CD1c-positive myeloid dendritic cell (primary cell): ENCODE measurements at regions not wholly inside any gene's neighbourhood (a gene's known extent, or its start where the extent isn't known, plus 50 kb on each side); places are given as distances from the start of the nearest gene placed in this dataset.

Source experiments
- DNase-seq: peaks from one replicate; pipeline ENCODE4 v3.0.0-alpha.2; 2016; ENCODE audit errors: extremely low spot score

GRCh38 chr19:28026636-28027035 lies 1186.3 kb downstream of the UQCRFS1 start:
- no peak for DNase-seq

DNA sequence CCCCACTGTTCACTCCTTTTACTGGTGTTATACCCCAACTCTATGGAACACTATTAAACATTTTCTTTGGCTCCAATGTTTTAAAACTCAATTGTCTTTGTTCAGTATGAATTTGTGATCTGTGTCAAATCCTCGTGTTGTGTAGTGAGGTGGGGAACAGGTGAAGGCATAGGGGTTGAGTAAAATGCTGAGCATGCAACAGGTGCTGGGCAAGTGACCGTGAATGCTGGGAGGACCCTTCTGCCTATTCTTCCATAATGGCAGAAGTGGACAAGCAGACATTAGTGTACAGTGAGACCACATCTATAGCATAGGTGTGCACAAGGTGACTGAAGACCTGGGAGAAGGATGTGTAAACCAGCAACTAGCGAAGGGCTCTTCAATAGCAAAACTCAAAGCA lies 1188.0 kb downstream of the UQCRFS1 start:
- no peak for DNase-seq

DNA sequence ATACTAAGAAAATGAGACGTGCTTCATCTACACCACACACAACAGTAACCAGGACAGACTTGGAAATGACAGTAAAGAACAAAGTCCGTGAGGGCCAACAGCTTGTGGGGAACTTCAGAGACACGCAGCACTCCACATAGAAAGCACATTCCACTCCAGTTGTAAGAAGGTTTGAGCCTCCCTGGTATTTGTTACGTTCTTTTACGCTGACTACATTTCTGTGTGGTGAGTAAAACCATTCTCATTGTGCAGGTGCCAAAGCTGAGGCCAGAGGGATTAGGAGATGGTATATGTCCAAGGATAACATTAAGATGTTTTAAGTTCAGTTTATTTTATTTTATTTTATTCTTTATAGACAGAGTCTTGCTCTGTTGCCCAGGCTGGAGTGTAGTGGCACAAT lies 1189.9 kb downstream of the UQCRFS1 start:
- DNase-seq, result no peak

DNA sequence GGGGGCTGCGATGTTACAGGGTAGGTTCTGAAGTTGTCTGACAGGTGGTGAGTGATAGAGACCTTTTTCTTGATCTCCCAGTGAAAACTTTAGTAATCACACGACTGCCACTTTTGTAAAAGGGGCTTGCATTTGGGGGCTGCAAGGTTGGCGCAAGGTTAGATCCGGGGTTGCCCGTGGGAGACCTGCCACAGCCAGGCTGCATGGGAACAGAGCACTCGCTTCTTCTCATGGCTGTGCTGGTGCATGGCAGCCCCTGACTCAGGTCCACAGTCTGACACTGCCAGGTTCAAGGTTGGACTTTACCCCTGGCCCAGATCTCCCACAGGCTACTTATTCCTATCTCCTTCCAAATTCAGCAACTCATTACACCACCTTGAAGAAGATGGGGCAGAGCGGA lies 1190.4 kb downstream of the UQCRFS1 start:
- no peak for DNase-seq

DNA sequence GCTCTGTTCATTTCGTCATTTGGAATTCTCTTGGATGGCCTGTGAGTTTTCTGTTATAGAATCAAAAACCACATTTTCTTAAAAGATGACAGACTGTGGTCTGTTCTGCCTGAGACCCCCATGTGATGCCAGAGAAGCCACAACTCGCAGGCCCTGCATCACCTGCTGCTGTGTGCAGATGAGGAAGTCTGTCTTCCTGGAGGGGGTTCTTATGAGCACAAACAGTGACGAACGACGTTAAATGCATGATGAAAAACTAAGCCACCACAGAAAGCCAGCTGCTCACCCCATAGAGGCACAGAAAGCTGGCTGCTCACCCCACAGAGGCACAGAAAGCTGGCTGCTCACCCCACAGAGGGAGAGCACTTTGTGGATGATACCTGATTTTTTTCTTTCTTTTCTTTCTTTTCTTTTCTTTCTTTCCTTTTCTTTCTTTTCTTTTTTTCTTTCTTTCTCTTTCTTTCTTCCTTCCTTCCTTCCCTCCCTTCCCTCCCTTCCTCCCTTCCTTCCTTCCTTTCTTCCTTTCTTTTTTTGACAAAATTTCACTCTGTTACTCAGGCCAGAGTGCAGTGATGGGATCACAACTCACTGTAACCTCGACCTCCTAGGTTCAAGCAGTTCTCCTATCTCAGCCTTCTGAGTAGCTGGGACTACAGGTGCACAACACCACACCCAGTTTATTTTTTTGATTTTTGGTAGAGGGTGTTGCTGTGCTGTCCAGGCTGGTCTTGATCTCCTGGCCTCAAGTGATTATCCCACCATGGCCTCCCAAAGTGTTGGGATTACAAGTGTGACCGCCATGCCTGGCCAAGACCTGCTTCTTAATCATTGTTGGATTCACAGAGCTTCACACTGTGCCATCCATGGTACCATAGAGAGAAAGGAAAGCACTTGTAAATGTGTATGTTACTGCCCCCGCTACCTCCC lies 1191.4 kb downstream of the UQCRFS1 start:
- DNase-seq, result no peak

GRCh38 chr19:28020619-28021258 lies 1192.2 kb downstream of the UQCRFS1 start:
- no peak for DNase-seq

DNA sequence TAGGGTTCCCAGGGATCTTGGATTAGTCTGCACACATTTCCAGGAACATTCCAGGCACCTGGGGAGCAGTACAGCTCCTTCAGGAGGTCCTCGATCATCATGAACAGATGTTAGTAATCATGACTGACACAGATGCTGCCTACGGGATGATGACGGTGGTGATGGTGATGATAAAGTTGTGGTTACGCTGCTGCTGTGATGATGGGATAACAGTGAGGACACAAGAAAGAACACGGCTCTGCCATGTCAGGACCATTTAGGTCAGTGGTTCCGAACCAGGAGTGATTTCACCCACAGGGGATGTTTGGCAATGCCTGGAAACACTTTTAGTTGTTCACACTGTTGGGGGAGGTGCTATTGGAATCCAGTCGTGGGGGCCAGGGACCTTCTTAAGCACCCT lies 1193.0 kb downstream of the UQCRFS1 start:
- no peak for DNase-seq

DNA sequence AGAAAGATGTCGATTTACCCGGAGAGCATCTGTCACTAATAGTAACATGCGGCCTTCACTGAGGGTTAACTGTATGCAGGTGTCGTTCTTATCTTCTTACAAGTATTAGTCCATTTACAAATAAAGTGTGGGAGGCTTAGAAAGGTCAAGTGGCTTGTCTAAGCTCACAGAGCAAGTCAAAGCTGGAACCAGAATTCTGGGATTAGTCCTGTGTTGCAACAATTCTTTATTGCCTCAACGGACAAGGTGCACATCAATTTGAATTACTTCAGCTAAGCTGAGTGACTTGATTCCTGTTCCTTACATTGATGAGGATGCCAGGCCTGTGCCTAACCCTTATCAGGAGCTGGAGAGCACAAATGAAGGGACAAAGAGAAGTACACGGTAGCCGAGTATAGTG lies 1193.6 kb downstream of the UQCRFS1 start:
- DNase-seq, result no peak

DNA sequence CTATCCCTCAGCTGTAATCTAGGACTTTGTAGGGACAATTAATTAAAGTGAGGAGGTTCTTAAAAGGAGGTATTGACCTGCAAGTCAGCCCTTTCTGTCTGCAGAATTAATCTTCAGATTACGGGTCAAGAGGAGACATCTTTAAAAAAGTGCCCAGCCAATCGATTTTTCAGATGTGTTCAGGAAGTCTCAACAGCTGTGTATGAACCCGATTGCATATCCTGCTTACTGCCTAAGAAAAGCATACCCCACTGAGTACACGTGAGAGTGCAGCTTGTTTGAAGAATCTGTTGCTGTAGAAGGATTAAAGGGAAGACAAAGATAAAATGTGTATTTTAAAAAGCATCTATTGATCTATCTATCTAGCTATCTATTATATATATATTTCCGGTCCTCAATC lies 1194.5 kb downstream of the UQCRFS1 start:
- DNase-seq, result no peak

DNA sequence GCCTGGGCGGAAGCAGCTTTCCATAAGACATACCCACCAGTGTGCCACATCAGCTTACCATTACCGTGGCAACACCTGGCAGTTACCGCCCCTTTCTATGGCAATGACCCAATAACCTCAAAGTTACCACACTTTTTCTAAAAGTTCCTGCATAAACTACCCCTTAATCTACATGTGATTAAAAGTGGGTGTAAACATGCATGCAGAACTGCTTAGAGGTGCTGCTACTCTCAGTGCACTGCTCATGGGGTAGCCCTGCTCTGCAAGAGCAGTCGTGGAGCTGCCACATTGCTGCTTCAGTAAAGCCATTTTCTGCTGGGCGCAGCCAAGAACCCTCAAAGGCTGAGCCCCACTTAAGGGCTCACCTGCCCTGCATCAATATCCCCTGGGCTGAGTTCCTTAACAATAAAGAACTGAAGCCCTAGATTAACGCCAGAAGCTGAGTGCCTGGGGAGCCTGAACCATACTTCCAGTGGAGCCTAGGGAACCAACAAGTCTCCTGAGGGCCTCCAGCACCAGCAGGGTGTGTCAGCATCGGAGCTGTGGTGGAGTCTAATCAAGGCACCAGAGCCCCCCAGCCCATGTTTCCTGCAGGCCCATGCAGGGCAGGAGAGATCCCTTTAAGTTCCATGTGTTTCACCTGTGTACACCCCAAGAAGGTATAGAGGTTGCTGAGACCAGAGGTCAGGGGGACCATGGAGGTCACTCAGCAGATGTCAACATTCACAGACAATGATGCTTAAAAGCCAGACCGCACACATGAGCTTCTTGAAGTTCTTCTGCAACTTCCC lies 1198.1 kb downstream of the UQCRFS1 start:
- no peak for DNase-seq

GRCh38 chr19:28012361-28012760 lies 1200.6 kb downstream of the UQCRFS1 start:
- DNase-seq, result no peak

- no peak for DNase-seq
Observed at GRCh38 chr19:28010656-28011055, 1202.3 kb downstream of the UQCRFS1 start.

- no peak for DNase-seq
Observed at GRCh38 chr19:28009696-28010095, 1203.3 kb downstream of the UQCRFS1 start.

DNA sequence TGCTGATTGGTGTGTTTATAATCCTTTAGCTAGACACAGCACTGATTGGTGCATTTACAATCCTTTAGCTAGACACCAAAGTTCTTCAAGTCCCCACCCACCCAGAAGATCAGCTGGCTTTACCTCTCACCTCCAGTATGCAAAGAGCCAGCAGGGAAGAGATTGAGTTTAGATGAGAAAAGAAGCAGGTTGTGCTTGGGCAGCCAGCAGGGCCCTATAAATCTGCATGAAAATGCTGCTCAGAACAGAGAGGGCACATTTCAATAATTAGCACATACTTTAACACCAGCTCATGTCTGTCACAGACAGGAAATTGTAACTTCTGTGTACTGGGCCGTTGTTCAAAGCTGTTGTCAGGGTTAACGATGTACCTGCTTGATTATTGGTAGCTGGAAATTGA lies 1204.3 kb downstream of the UQCRFS1 start:
- no peak for DNase-seq

DNA sequence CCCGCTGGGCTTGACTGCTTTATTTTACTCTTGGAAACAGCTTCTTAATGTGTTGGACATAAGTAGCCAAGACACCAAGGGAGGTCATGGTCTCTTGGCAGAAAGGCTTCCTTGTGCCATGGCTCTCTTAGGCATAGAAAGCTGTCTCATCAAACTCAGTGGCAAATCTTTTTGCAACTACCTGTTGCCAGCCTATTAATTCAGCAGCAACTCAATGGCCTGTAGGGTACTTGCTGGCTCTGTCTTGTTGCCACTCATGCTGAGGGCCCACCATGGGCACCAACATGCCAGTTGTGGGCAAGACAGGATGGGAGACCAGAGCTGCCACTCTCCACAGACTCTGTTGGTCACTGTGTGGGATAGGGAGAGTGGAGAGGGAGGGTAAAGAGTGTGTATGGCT lies 1209.4 kb downstream of the UQCRFS1 start:
- DNase-seq, result no peak

DNA sequence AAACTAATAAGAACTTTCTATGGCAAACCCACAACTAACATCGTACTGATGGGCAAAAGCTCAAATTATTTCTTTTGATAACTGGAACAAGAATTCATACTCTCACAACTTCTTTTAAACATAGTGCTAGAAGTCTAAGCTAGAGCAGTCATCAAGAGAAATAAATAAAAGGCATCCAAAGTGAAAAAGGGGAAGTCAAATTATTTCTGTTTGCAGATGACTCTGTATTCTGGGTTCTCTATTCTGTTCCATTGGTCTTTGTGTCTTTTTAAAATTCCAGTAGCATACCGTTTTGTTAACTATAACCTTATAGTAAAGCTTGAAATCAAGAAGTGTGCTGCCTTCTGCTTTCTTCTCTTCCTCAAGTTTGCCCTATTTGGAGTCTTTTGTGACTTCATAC lies 1215.9 kb downstream of the UQCRFS1 start:
- no peak for DNase-seq

- no peak for DNase-seq
Observed at GRCh38 chr19:27993619-27994570, 1219.1 kb downstream of the UQCRFS1 start.

GRCh38 chr19:27986299-27986698 lies 1226.7 kb downstream of the UQCRFS1 start:
- no peak for DNase-seq

DNA sequence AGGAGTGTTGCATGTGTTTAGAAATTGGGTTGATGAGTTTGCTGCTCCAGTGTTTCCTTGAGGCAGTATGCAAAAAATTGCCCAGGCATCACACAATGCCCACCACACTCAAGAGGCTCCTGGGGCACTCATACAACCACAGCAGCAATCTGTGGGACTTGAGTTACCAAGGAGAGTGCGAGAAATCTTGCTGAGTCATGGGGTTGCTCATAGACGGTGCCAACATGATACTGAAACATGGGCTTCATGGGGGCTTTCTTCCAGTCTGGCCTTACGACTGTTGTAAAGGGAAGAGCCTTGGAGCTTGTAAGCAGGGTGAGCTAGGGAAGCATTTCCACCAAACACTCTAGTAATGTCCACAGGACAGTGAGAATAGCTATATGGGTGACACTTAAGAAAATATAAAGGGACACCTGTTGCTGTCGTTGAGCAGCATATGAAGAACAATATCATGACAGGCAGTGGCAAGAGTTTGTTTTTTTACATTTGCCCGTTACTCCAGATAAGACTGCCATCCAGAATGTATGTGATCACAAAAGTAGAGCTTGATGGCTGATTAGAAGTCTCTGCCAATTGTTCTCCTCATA lies 1237.4 kb downstream of the UQCRFS1 start:
- DNase-seq, result no peak

GRCh38 chr19:27974082-27974513 lies 1238.9 kb downstream of the UQCRFS1 start:
- no peak for DNase-seq
